ENCODE measurements at regions not wholly inside any gene's neighbourhood (a gene's known extent, or its start where the extent isn't known, plus 50 kb on each side); places are given as distances from the start of the nearest gene placed in this dataset.

- DNase-seq (ENCODE audit: low read depth in 1 of 2, low spot score in 2 of 2), result no peak
- Histone ChIP-seq H4K5ac (ENCODE audit: insufficient read length, low read depth, low read length) (no peak overlapping the region), H4K8ac (ENCODE audit: extremely low read depth, insufficient read depth, low read length) (no peak overlapping the region), H2BK15ac (ENCODE audit: low read length) (no peak overlapping the region), H3K4ac (replicated peaks; ENCODE audit: insufficient read length, low read depth, low read length) (no peak overlapping the region), H3K4me1 (replicated peaks in 1 of 4; ENCODE audit: control insufficient read depth in 3 of 4, insufficient read depth in 4 of 4, low read length in 3 of 4) (no peaks in the 10 kb centered on the region; a peak in 1 of 7 replicates), H4K20me1 (replicated peaks in 1 of 2; ENCODE audit: control insufficient read depth in 1 of 2, insufficient read depth in 2 of 2, low read length in 2 of 2) (no peaks in the 10 kb centered on the region), H3K56ac (replicated peaks; ENCODE audit: insufficient read length, low read depth, low read length) (no peak overlapping the region), H3K4me3 (ENCODE audit: extremely low read depth in 1 of 4, insufficient read depth in 2 of 4, low read depth in 3 of 4, low read length in 4 of 4) (no peak overlapping the region), H3K9me3 (ENCODE audit: insufficient read depth in 2 of 2, low read depth in 1 of 2, low read length in 1 of 2) (no peaks in the 10 kb centered on the region), H4K91ac (replicated peaks; ENCODE audit: insufficient read length, low read length) (no peak overlapping the region), H3K79me2 (ENCODE audit: control insufficient read depth in 1 of 2, insufficient read depth in 2 of 2, low read length in 2 of 2) (0 out of 4 replicates have a peak, but pooled peaks cover 0 to 5% of the 10 kb centered on the region in 2 experiments), H3K14ac (ENCODE audit: insufficient read length) (no peak overlapping the region), H3K79me1 (ENCODE audit: low read depth, low read length) (no peaks in the 10 kb centered on the region; the same call in 1 of the 2 replicates), H3K36me3 (ENCODE audit: control insufficient read depth in 2 of 4, insufficient read depth in 4 of 4, low read length in 3 of 4) (no peaks in the 10 kb centered on the region), H2AK5ac (ENCODE audit: low read depth, low read length) (no peak overlapping the region), H3K23me2 (ENCODE audit: low read depth, low read length) (no peaks in the 10 kb centered on the region), H2AFZ (ENCODE audit: low read length) (no peak overlapping the region), H3K27me3 (replicated peaks in 1 of 4; ENCODE audit: control insufficient read depth in 3 of 4, extremely low read depth in 1 of 4, insufficient read depth in 3 of 4, low read length in 3 of 4) (no peaks in the 10 kb centered on the region), H3K23ac (ENCODE audit: insufficient read length) (no peak overlapping the region), H2BK120ac (replicated peaks; ENCODE audit: low read depth, low read length) (no peak overlapping the region), H3K9ac (replicated peaks in 1 of 4; ENCODE audit: extremely low read depth in 1 of 4, low read depth in 3 of 4, low read length in 3 of 4) (no peak overlapping the region), H2BK12ac (ENCODE audit: low read depth, low read length) (no peak overlapping the region), H2BK5ac (ENCODE audit: low read depth, low read length) (no peak overlapping the region), H3K27ac (ENCODE audit: low read depth, low read length) (no peak overlapping the region), H2BK20ac (ENCODE audit: low read length) (no peak overlapping the region), H3K18ac (ENCODE audit: extremely low read depth, low read length) (no peak overlapping the region), H3K4me2 (ENCODE audit: insufficient read depth in 1 of 2, low read depth in 2 of 2, low read length in 2 of 2) (no peak overlapping the region)
- CTCF ChIA-PET (ENCODE audit: partially characterized antibody), result no interaction called here
- POLR2A ChIA-PET (ENCODE audit: partially characterized antibody), result no interaction called here
- WGBS, 2 experiments (ENCODE audit: extremely low coverage in 1 of 2, insufficient coverage in 1 of 2, insufficient read length in 1 of 2, insufficient replicate concordance in 2 of 2, low coverage in 1 of 2, low lambda C conversion rate in 2 of 2, missing lambda C conversion rate in 1 of 2), result 82% methylated on average over 2 of the region's 3 CpGs; no CpG with 5 or more reads in 1 of the 2 experiments
- no peak for TF ChIP-seq POLR2AphosphoS5 (IDR thresholded peaks at IDR 0.05; ENCODE audit: low read depth, low read length)
- TF ChIP-seq KDM5A (IDR thresholded peaks at IDR 0.05; ENCODE audit: low read length), result no peak
- TF ChIP-seq GABPA (IDR thresholded peaks at IDR 0.05; ENCODE audit: borderline replicate concordance, insufficient read depth, low read length), result no peak
- no peak for TF ChIP-seq USF2 (IDR thresholded peaks at IDR 0.05; ENCODE audit: low read length)
- TF ChIP-seq CHD1 (IDR thresholded peaks at IDR 0.05; ENCODE audit: low read depth, low read length), result no peak
- TF ChIP-seq GTF2F1 (IDR thresholded peaks at IDR 0.05; ENCODE audit: borderline replicate concordance, low read depth, low read length), result no peak
- no peak for TF ChIP-seq RNF2 (IDR thresholded peaks at IDR 0.05; ENCODE audit: borderline replicate concordance, low read depth, low read length, missing control alignments, poor library complexity, severe bottlenecking)
- FAIRE-seq, result no peak
Observed at GRCh38 chr16:72604375-72604774, 432.4 kb upstream of the PMFBP1 start.
